OCI-LY1 (cell line): ENCODE measurements at regions not wholly inside any gene's neighbourhood (a gene's known extent, or its start where the extent isn't known, plus 50 kb on each side); places are given as distances from the start of the nearest gene placed in this dataset.

ENCODE experiments used
- H2AFZ ChIP-seq: fragments of 200-600 bp; sonication (generic), shearing (Covaris generic); 2 replicates; pipeline ENCODE4 v1.6.0; 2014; ENCODE audit warnings: antibody characterized with exemption, mild to moderate bottlenecking, low read length
- H3F3A ChIP-seq: fragments of 200-600 bp; sonication (generic), shearing (Covaris generic); 2 replicates; pipeline ENCODE4 v1.6.0; 2014; ENCODE audit warnings: mild to moderate bottlenecking, antibody characterized with exemption, low read length, moderate library complexity; ENCODE audit not compliant: insufficient read depth
- H3K27ac ChIP-seq: fragments of 200-600 bp; sonication (generic); 2 replicates; pipeline ENCODE4 v1.5.1; 2014; ENCODE audit warnings: low read length, mixed run types, mild to moderate bottlenecking, low read depth; ENCODE audit not compliant: poor library complexity, severe bottlenecking
- H3K27me3 ChIP-seq: fragments of 200-600 bp; sonication (generic); 2 replicates; pipeline ENCODE4 v1.6.0; 2014; ENCODE audit warnings: antibody characterized with exemption, mild to moderate bottlenecking, low read length, moderate library complexity; ENCODE audit not compliant: insufficient read depth
- H3K36me3 ChIP-seq: fragments of 200-600 bp; sonication (generic); 2 replicates; pipeline ENCODE4 v1.6.1; 2014; ENCODE audit warnings: mild to moderate bottlenecking, antibody characterized with exemption, low read length, moderate library complexity, mixed read lengths; ENCODE audit not compliant: insufficient read depth
- H3K4me1 ChIP-seq: fragments of 200-600 bp; sonication (generic); 2 replicates; pipeline ENCODE4 v1.5.1; 2014; ENCODE audit warnings: mild to moderate bottlenecking, low read length, moderate library complexity; ENCODE audit not compliant: insufficient read depth, severe bottlenecking
- H3K4me2 ChIP-seq: fragments of 200-600 bp; sonication (generic), shearing (Covaris generic); 2 replicates; pipeline ENCODE4 v1.6.1; 2014; ENCODE audit warnings: low read length
- H3K4me3 ChIP-seq: fragments of 200-600 bp; sonication (generic); 2 replicates; pipeline ENCODE4 v1.5.1; 2014; ENCODE audit warnings: low read length, low read depth, mild to moderate bottlenecking, mixed read lengths; ENCODE audit not compliant: poor library complexity, severe bottlenecking
- H3K79me2 ChIP-seq: fragments of 200-600 bp; shearing (Covaris generic); 2 replicates; pipeline ENCODE4 v1.6.1; 2016; ENCODE audit warnings: mixed run types, low read length, mixed read lengths; ENCODE audit not compliant: insufficient read depth
- H3K9ac ChIP-seq: fragments of 200-600 bp; sonication (generic), shearing (Covaris generic); 2 replicates; pipeline ENCODE4 v1.6.1; 2014; ENCODE audit warnings: mild to moderate bottlenecking, low read length, mixed read lengths
- H3K9me2 ChIP-seq: fragments of 200-600 bp; sonication (generic), shearing (Covaris generic); 2 replicates; pipeline ENCODE4 v1.6.1; 2014; ENCODE audit warnings: low read depth, mild to moderate bottlenecking, low read length, mixed read lengths
- H3K9me3 ChIP-seq: fragments of 200-600 bp; shearing (Covaris generic); 2 replicates; pipeline ENCODE4 v1.6.1; 2014; ENCODE audit warnings: low read length, mixed read lengths
- H4K20me1 ChIP-seq: fragments of 200-600 bp; sonication (generic), shearing (Covaris generic); 2 replicates; pipeline ENCODE4 v1.6.0; 2016; ENCODE audit warnings: mild to moderate bottlenecking, low read length; ENCODE audit not compliant: insufficient read depth
- CTCF ChIP-seq: fragments of 200-600 bp; sonication (generic), shearing (Covaris generic); IDR thresholded peaks from 2 replicates; pipeline ENCODE4 v1.5.1; 2017; ENCODE audit warnings: mild to moderate bottlenecking, antibody characterized with exemption, low read length, moderate library complexity, mixed read lengths
- EZH2 ChIP-seq: fragments of 200-600 bp; sonication (generic), shearing (Covaris generic); IDR thresholded peaks from 2 replicates; pipeline ENCODE4 v1.8.0; 2017; ENCODE audit warnings: borderline replicate concordance, mixed run types, mild to moderate bottlenecking, antibody characterized with exemption, low read length, moderate library complexity, mixed read lengths

GRCh38 chr13:81139987-81140386 lies 799.1 kb upstream of the SPRY2 start:
- Histone ChIP-seq H3K36me3 (no peaks in the 10 kb centered on the region), H3F3A (no peaks in the 10 kb centered on the region), H3K9me2 (no peaks in the 10 kb centered on the region), H3K4me3 (no peak overlapping the region), H3K9me3 (no peaks in the 10 kb centered on the region), H3K27ac (no peak overlapping the region), H3K4me1 (no peaks in the 10 kb centered on the region), H3K4me2 (no peak overlapping the region), H3K79me2 (no peaks in the 10 kb centered on the region), H2AFZ (no peak overlapping the region), H4K20me1 (no peaks in the 10 kb centered on the region), H3K9ac (no peak overlapping the region), H3K27me3 (no peaks in the 10 kb centered on the region)
- TF ChIP-seq CTCF (no peak), EZH2 (no peak)

GRCh38 chr13:81138353-81138980 lies 797.5 kb upstream of the SPRY2 start:
- Histone ChIP-seq H3K4me1 (no peaks in the 10 kb centered on the region), H3K9me3 (no peaks in the 10 kb centered on the region), H3K27ac (no peak overlapping the region), H3K9me2 (no peaks in the 10 kb centered on the region), H2AFZ (no peak overlapping the region), H3K4me2 (no peak overlapping the region), H3K79me2 (no peaks in the 10 kb centered on the region; the same call in 1 of the 2 replicates), H3K4me3 (no peak overlapping the region), H3K36me3 (no peaks in the 10 kb centered on the region), H3K9ac (no peak overlapping the region), H3F3A (no peaks in the 10 kb centered on the region), H3K27me3 (no peaks in the 10 kb centered on the region), H4K20me1 (no peaks in the 10 kb centered on the region)
- TF ChIP-seq EZH2: no peak
- no peak for TF ChIP-seq CTCF

- H3K36me3 ChIP-seq: no peaks in the 10 kb centered on the region
- H3K27ac ChIP-seq: no peak overlapping the region
- H4K20me1 ChIP-seq: no peaks in the 10 kb centered on the region
- TF ChIP-seq CTCF (no peak), EZH2 (no peak)
- H3K9me3 ChIP-seq: no peaks in the 10 kb centered on the region
- H2AFZ ChIP-seq: no peak overlapping the region
- H3K9me2 ChIP-seq: no peaks in the 10 kb centered on the region
- H3F3A ChIP-seq: no peaks in the 10 kb centered on the region
- no peak overlapping the region for H3K9ac ChIP-seq
- no peaks in the 10 kb centered on the region for H3K4me1 ChIP-seq
- no peaks in the 10 kb centered on the region; the same call in 1 of the 2 replicates for H3K79me2 ChIP-seq
- no peak overlapping the region for H3K4me3 ChIP-seq
- no peaks in the 10 kb centered on the region for H3K27me3 ChIP-seq
- H3K4me2 ChIP-seq: no peak overlapping the region
These were observed 792.1 kb upstream of the SPRY2 start for GRCh38 chr13:81133066-81133465.
